Suprapubic skin (tissue), 4 donors: ENCODE measurements at regions not wholly inside any gene's neighbourhood (a gene's known extent, or its start where the extent isn't known, plus 50 kb on each side); places are given as distances from the start of the nearest gene placed in this dataset.
"Not testable (repeated sequence)": the region's sequence is repeated elsewhere in the genome, so short reads cannot be mapped to it uniquely, and the experiment has no call there.

ENCODE experiments used
- DNase-seq, 2 donors: peaks; one replicate each; pipeline ENCODE4 v3.0.0-alpha.2; 2019; ENCODE audit warnings: low spot score in 2 of 2
- H3K27ac ChIP-seq: fragments of 200-600 bp; sonication (generic); one replicate; pipeline ENCODE4 v1.5.1; 2019
- H3K27me3 ChIP-seq: fragments of 200-600 bp; sonication (generic); one replicate; pipeline ENCODE4 v1.5.1; 2019
- H3K36me3 ChIP-seq: fragments of 200-600 bp; sonication (generic); one replicate; pipeline ENCODE4 v1.5.1; 2019
- H3K4me1 ChIP-seq: fragments of 200-600 bp; sonication (generic); one replicate; pipeline ENCODE4 v1.5.1; 2019
- H3K4me3 ChIP-seq: fragments of 200-600 bp; sonication (generic); one replicate; pipeline ENCODE4 v1.5.1; 2019; ENCODE audit warnings: mild to moderate bottlenecking
- H3K9me3 ChIP-seq: fragments of 200-600 bp; sonication (generic); one replicate; pipeline ENCODE4 v1.5.1; 2019
- CTCF ChIP-seq, 2 donors: fragments of 200-600 bp in 1 of 2; fragments of 450-650 bp in 1 of 2; sonication (generic) in 1 of 2; IDR thresholded peaks; one replicate each; pipeline ENCODE4 v1.5.1; 2016 to 2019; ENCODE audit warnings: antibody characterized with exemption in 2 of 2, mild to moderate bottlenecking in 1 of 2, moderate library complexity in 1 of 2
- EP300 ChIP-seq: sonication (generic); formaldehyde crosslinking; IDR thresholded peaks from one replicate; pipeline ENCODE4 v1.6.1; 2017; ENCODE audit warnings: antibody characterized with exemption
- POLR2A ChIP-seq, 2 donors: fragments of 450-650 bp; IDR thresholded peaks; one replicate each; pipeline ENCODE4 v1.6.1; 2017; ENCODE audit warnings: antibody characterized with exemption in 2 of 2, mild to moderate bottlenecking in 2 of 2, moderate library complexity in 2 of 2
- POLR2AphosphoS5 ChIP-seq, 3 donors: sonication (generic); formaldehyde crosslinking; IDR thresholded peaks; one replicate each; pipeline ENCODE4 v1.6.1; 2017; ENCODE audit warnings: antibody characterized with exemption in 3 of 3
- WGBS: methylation state at CpG from one replicate; pipeline ENCODE4 v1.1.5; 2018; 5-methylcytosine and 5-hydroxymethylcytosine counted together

DNA sequence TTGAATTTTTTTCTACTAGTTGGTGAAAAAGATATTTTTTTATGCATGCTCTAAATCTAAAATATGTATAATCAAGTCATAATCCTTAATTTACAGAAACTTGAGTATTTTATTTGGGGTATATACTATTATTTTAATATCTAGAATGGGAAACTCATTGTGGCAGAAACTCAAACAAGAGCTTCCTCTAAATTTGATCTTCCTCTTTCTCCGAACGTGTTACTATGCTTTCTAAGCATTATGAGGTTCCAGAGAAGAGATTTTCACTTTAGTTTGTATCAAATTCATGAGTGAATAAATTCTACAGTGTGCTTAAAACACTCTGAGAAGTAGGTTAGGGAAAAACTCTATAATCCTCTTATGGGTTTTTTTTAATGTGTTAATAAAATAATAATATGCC is 173.1 kb downstream of the POTEB3 start:
- Histone ChIP-seq H3K27ac (no peak overlapping the region), H3K4me1 (no peaks in the 10 kb centered on the region), H3K9me3 (no peaks in the 10 kb centered on the region), H3K27me3 (no peaks in the 10 kb centered on the region), H3K36me3 (no peaks in the 10 kb centered on the region), H3K4me3 (no peak overlapping the region)
- TF ChIP-seq CTCF (IDR thresholded peaks at IDR 0.05), result no peak
- TF ChIP-seq POLR2A (IDR thresholded peaks at IDR 0.05), result no peak
- no peak for TF ChIP-seq EP300
- TF ChIP-seq POLR2AphosphoS5 (IDR thresholded peaks at IDR 0.05), result no peak
- DNase-seq, result no peak
- 11% methylated on average over 2 of the region's 2 CpGs for WGBS

DNA sequence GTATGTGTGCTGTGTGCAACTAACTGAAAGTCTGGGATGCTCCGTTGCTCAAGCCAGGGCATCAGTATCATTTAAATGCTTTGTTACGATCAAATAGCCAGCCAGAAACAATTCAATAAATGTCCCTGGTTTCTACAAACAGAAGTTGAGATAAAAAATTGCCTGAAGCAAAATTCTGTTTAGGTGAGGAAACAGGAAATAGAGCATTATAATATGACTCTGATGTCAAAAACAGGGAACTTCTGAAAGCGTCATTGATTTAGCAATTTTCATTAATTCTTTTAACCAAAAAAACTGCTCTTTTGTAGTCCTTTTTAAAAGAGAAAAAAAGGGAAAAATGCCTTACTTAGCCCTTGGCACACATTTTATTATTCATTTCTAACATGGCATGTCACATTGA is 174.7 kb downstream of the POTEB3 start:
- not testable (repeated sequence) for H3K27ac ChIP-seq, H3K9me3 ChIP-seq, H3K4me3 ChIP-seq, DNase-seq, H3K27me3 ChIP-seq, H3K36me3 ChIP-seq, H3K4me1 ChIP-seq
- 65% methylated on average over 3 of the region's 3 CpGs for WGBS

- Histone ChIP-seq H3K4me1 (no peaks in the 10 kb centered on the region), H3K27ac (no peak overlapping the region), H3K4me3 (no peak overlapping the region), H3K36me3 (no peaks in the 10 kb centered on the region), H3K27me3 (no peaks in the 10 kb centered on the region), H3K9me3 (no peaks in the 10 kb centered on the region)
- no peak for DNase-seq
- WGBS, result 85% methylated on average over 12 of the region's 12 CpGs
- TF ChIP-seq POLR2AphosphoS5 (IDR thresholded peaks at IDR 0.05) (no peak), POLR2A (IDR thresholded peaks at IDR 0.05) (no peak), EP300 (no peak), CTCF (IDR thresholded peaks at IDR 0.05) (no peak)
These were observed 177.4 kb downstream of the POTEB3 start for GRCh38 chr15:21262851-21263425.

GRCh38 chr15:21261965-21262850 is 178.1 kb downstream of the POTEB3 start:
- Histone ChIP-seq H3K27ac (no peak overlapping the region), H3K36me3 (no peaks in the 10 kb centered on the region), H3K4me3 (no peak overlapping the region), H3K9me3 (no peaks in the 10 kb centered on the region), H3K4me1 (no peaks in the 10 kb centered on the region), H3K27me3 (no peaks in the 10 kb centered on the region)
- WGBS, result 91% methylated on average over 30 of the region's 30 CpGs
- TF ChIP-seq POLR2AphosphoS5 (IDR thresholded peaks at IDR 0.05) (no peak), POLR2A (IDR thresholded peaks at IDR 0.05) (no peak), CTCF (IDR thresholded peaks at IDR 0.05) (no peak), EP300 (no peak)
- peak in 1 of 2 donors; percentile 66 for DNase-seq

DNA sequence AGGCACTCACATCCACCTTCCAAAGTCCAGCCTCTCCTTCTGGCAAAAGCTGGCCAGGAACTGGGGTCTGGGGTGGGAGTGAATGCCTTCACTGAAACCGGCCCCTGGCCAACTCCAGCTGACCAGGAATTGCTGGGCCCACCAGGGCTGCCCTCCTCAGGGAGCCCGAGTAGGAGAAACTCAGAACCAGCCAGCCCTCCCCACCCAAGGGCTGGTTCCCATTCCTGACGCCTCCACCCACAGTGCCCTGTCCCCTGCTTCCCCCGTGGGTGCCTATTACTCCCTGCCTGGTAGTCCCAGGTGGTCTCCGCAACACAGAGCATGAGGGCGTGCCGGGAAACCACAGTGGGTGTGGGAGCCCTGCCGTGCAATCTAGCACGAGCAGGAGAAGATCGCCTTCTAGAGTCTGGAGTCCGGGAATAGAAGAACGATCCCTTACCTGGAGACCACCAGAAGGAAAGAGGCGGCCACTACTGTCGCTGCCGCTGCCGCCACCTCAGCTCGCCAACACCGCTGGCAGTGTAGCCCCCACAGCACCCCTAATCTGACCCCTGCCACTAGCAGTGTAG is 178.8 kb downstream of the POTEB3 start:
- WGBS, result 87% methylated on average over 18 of the region's 18 CpGs
- no peaks in the 10 kb centered on the region for H3K36me3 ChIP-seq
- H3K4me1 ChIP-seq, result no peaks in the 10 kb centered on the region
- DNase-seq, result peak in 1 of 2 donors; percentile 61
- H3K27me3 ChIP-seq, result no peaks in the 10 kb centered on the region
- H3K4me3 ChIP-seq, result no peak overlapping the region
- H3K27ac ChIP-seq, result no peak overlapping the region
- TF ChIP-seq POLR2A (IDR thresholded peaks at IDR 0.05) (no peak), EP300 (no peak), POLR2AphosphoS5 (IDR thresholded peaks at IDR 0.05) (no peak), CTCF (IDR thresholded peaks at IDR 0.05) (no peak)
- no peaks in the 10 kb centered on the region for H3K9me3 ChIP-seq
